ENCODE measurements at regions not wholly inside any gene's neighbourhood (a gene's known extent, or its start where the extent isn't known, plus 50 kb on each side); places are given as distances from the start of the nearest gene placed in this dataset.

DNA sequence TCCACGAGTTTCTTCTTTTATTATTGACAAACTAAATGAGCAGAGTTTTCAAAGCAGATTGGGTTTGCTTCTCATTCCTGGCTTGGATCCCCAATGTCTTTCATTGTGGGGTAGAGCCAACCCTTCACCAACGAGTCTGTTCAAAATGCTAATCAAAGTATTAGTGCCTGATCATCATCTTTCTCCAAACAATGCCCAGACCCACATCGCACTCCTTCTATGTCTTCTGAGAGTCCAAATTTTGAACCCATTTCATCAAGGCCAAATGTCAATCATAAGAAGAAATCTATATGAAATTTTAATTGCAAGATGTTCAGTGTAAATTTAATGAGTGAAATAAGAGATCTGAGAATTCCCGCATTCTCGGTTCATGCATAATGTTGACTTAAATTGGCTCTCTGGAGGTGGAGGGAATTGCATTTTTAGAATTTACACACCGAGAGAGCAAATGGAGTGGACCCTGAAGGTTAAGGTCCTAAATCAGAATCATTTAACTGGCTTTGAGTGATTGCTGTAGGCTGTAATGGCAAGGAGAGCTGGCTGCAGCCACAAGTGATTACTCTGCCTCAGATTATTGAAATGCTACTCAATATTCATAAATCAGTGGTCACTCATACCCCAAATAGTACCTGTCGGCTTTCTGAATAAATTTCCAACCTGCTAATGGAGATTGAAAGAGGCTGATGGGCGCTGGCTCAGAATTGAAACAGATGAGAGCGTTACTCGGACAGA, 602.9 kb downstream of the TYW1 start:
- TF ChIP-seq POLR2AphosphoS5 (IDR thresholded peaks at IDR 0.05) = no peak
- TF ChIP-seq, protein P1, sequence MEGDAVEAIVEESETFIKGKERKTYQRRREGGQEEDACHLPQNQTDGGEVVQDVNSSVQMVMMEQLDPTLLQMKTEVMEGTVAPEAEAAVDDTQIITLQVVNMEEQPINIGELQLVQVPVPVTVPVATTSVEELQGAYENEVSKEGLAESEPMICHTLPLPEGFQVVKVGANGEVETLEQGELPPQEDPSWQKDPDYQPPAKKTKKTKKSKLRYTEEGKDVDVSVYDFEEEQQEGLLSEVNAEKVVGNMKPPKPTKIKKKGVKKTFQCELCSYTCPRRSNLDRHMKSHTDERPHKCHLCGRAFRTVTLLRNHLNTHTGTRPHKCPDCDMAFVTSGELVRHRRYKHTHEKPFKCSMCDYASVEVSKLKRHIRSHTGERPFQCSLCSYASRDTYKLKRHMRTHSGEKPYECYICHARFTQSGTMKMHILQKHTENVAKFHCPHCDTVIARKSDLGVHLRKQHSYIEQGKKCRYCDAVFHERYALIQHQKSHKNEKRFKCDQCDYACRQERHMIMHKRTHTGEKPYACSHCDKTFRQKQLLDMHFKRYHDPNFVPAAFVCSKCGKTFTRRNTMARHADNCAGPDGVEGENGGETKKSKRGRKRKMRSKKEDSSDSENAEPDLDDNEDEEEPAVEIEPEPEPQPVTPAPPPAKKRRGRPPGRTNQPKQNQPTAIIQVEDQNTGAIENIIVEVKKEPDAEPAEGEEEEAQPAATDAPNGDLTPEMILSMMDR (IDR thresholded peaks at IDR 0.05) = no peak
- TF ChIP-seq EP300 (IDR thresholded peaks at IDR 0.05) = no peak
- TF ChIP-seq POLR2A (IDR thresholded peaks at IDR 0.05) = no peak
